ENCODE measurements at regions not wholly inside any gene's neighbourhood (a gene's known extent, or its start where the extent isn't known, plus 50 kb on each side); places are given as distances from the start of the nearest gene placed in this dataset.

DNA sequence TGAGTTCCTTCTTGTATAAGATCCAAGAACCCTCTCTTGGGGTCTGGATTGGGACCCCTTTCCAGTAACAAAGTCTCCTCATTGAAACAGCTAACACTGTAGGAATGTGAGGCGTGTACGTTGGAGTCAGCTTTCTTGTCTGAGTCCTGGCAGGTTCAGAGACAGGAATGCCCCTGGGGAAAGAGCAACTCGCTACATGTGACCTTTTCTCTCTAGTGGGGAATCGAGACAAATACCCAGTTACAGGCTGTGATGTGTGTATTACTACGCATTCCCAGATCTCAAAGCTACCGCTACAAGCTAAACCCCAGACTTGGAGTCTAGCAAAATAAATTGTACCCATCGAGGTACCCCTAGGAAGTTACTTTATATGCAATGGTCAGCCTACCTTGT, 85.6 kb upstream of the FRMD4A start:
- WGBS (ENCODE audit: insufficient coverage), result 93% methylated on average over 7 of the region's 7 CpGs
- Histone ChIP-seq H3K27ac (ENCODE audit: low read length) (no peak overlapping the region), H3K4me3 (ENCODE audit: low read length) (no peak overlapping the region), H3K4me1 (ENCODE audit: control insufficient read depth, insufficient read depth, low read length) (no peaks in the 10 kb centered on the region), H3K27me3 (ENCODE audit: control insufficient read depth, insufficient read depth, low read length) (peaks cover 8% of the 10 kb centered on the region), H3K9me3 (ENCODE audit: control insufficient read depth, insufficient read depth, low read length) (no peaks in the 10 kb centered on the region), H3K36me3 (ENCODE audit: control insufficient read depth, insufficient read depth, low read length) (no peaks in the 10 kb centered on the region)
- intact Hi-C loops (cut with micrococcal nuclease), result no loop called here
- ATAC-seq (no peak), DNase-seq (no peak)
- no peak overlapping the region for H3K27ac Mint-ChIP-seq
- no peak overlapping the region for H3K4me3 Mint-ChIP-seq
- no peaks in the 10 kb centered on the region for H3K9me3 Mint-ChIP-seq
- H3K27me3 Mint-ChIP-seq (ENCODE audit: low read depth in 2 of 2), result peaks cover 18 to 54% of the 10 kb centered on the region in 2 donors
- no peaks in the 10 kb centered on the region for H3K4me1 Mint-ChIP-seq
- H3K36me3 Mint-ChIP-seq, result no peaks in the 10 kb centered on the region
- TF ChIP-seq, protein P1, sequence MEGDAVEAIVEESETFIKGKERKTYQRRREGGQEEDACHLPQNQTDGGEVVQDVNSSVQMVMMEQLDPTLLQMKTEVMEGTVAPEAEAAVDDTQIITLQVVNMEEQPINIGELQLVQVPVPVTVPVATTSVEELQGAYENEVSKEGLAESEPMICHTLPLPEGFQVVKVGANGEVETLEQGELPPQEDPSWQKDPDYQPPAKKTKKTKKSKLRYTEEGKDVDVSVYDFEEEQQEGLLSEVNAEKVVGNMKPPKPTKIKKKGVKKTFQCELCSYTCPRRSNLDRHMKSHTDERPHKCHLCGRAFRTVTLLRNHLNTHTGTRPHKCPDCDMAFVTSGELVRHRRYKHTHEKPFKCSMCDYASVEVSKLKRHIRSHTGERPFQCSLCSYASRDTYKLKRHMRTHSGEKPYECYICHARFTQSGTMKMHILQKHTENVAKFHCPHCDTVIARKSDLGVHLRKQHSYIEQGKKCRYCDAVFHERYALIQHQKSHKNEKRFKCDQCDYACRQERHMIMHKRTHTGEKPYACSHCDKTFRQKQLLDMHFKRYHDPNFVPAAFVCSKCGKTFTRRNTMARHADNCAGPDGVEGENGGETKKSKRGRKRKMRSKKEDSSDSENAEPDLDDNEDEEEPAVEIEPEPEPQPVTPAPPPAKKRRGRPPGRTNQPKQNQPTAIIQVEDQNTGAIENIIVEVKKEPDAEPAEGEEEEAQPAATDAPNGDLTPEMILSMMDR (IDR thresholded peaks at IDR 0.05), result no peak

DNA sequence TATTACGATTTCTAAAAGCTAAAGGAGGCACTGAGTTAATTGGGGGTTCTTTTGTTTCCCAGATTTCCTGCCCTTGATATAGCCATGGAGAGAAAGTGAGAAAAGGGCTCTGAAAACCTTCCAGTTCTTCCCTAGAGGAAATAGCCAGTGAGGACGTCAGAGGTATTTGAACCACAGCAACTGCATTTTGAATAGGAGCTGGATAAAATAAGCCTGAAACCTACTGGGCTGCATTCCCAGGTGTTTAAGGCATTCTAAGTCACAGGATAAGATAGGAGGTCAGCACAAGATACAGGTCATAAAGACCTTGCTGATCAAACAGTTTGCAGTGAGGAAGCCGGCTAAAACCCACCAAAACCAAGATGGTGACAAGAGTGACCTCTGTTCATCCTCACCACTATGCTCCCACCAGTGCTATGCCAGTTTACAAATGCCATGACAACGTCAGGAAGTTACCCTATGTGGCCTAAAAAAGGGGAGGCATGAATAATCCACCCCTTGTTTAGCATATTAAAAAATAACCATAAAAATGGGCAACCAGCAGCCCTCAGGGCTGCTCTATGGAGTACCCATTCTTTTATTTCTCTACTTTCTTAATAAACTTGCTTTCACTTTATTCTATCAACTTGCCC, 85.1 kb upstream of the FRMD4A start:
- no peak overlapping the region for H3K4me3 ChIP-seq (ENCODE audit: low read length)
- H3K27me3 ChIP-seq (ENCODE audit: control insufficient read depth, insufficient read depth, low read length), result peaks cover 8% of the 10 kb centered on the region
- DNase-seq (no peak), ATAC-seq (no peak)
- Mint-ChIP-seq H3K27ac (no peak overlapping the region), H3K27me3 (ENCODE audit: low read depth in 2 of 2) (peaks cover 18 to 53% of the 10 kb centered on the region in 2 donors), H3K4me3 (no peak overlapping the region), H3K9me3 (peaks cover 2 to 3% of the 10 kb centered on the region in 2 donors), H3K4me1 (peaks cover 0 to 4% of the 10 kb centered on the region in 2 donors), H3K36me3 (no peaks in the 10 kb centered on the region)
- no peaks in the 10 kb centered on the region for H3K4me1 ChIP-seq (ENCODE audit: control insufficient read depth, insufficient read depth, low read length)
- no peaks in the 10 kb centered on the region for H3K9me3 ChIP-seq (ENCODE audit: control insufficient read depth, insufficient read depth, low read length)
- no peaks in the 10 kb centered on the region for H3K36me3 ChIP-seq (ENCODE audit: control insufficient read depth, insufficient read depth, low read length)
- H3K27ac ChIP-seq (ENCODE audit: low read length), result no peak overlapping the region
- TF ChIP-seq, protein P1 (IDR thresholded peaks at IDR 0.05), result no peak
- WGBS (ENCODE audit: insufficient coverage), result 71% methylated on average over 4 of the region's 4 CpGs
- intact Hi-C loops (cut with micrococcal nuclease), result no loop called here

DNA sequence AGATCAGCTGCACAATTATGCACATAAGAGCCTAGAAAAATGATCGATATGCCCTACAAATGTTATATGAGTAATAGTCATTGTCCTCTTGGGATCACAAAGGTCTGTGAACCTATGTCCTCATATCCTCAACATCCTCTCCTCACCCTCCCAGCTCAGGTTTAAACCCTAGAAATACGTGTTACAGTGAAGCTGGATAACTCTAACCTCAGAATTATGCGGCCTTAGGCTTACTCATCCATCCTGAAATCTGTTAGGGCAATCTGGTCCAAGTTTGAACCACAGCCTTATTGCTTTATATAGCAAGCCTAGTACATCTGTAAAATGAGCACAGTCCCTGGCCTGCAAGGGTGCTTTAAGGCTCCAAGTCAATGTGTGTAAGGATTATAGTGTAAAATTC, 84.2 kb upstream of the FRMD4A start:
- DNase-seq, result no peak
- peaks cover 8% of the 10 kb centered on the region for H3K27me3 ChIP-seq (ENCODE audit: control insufficient read depth, insufficient read depth, low read length)
- H3K4me3 ChIP-seq (ENCODE audit: low read length), result no peak overlapping the region
- Mint-ChIP-seq H3K4me1 (peaks cover 6 to 13% of the 10 kb centered on the region in 2 donors), H3K4me3 (no peak overlapping the region), H3K27me3 (ENCODE audit: low read depth in 2 of 2) (peaks cover 16 to 47% of the 10 kb centered on the region in 2 donors), H3K9me3 (peaks cover 4 to 5% of the 10 kb centered on the region in 2 donors), H3K27ac (no peak overlapping the region), H3K36me3 (no peaks in the 10 kb centered on the region)
- no peak for ATAC-seq
- H3K4me1 ChIP-seq (ENCODE audit: control insufficient read depth, insufficient read depth, low read length), result peaks cover 4% of the 10 kb centered on the region
- H3K27ac ChIP-seq (ENCODE audit: low read length), result no peak overlapping the region
- 82% methylated on average over 3 of the region's 3 CpGs for WGBS (ENCODE audit: insufficient coverage)
- TF ChIP-seq, protein P1 (IDR thresholded peaks at IDR 0.05), result no peak
- H3K36me3 ChIP-seq (ENCODE audit: control insufficient read depth, insufficient read depth, low read length), result no peaks in the 10 kb centered on the region
- no peaks in the 10 kb centered on the region for H3K9me3 ChIP-seq (ENCODE audit: control insufficient read depth, insufficient read depth, low read length)
- intact Hi-C loops (cut with micrococcal nuclease), result no loop called here

DNA sequence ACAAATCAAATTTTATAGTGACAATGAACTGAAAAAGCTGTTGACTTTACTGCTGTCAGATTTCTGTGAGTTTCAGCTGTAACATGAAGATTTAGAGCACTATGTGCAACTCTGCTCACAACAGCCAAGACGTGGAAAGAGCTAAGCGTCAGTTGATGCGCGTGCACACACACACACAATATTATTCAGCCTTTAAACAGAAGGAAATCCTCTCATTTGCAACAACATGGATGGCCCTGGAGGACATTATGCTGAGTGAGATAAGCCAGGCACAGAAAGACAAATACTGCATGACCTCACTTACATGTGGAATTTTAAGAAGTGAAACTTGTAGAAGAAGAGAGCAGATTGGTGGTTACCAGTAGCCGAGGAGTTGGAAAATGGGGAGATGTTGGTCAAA, 82.8 kb upstream of the FRMD4A start:
- H3K4me1 ChIP-seq (ENCODE audit: control insufficient read depth, insufficient read depth, low read length), result peaks cover 4% of the 10 kb centered on the region
- no peaks in the 10 kb centered on the region for H3K9me3 ChIP-seq (ENCODE audit: control insufficient read depth, insufficient read depth, low read length)
- Mint-ChIP-seq H3K27me3 (ENCODE audit: low read depth in 2 of 2) (peaks cover 16 to 47% of the 10 kb centered on the region in 2 donors), H3K4me1 (peaks cover 13 to 18% of the 10 kb centered on the region in 2 donors), H3K36me3 (no peaks in the 10 kb centered on the region), H3K4me3 (no peak overlapping the region), H3K9me3 (peaks cover 8 to 9% of the 10 kb centered on the region in 2 donors), H3K27ac (no peak overlapping the region)
- H3K4me3 ChIP-seq (ENCODE audit: low read length), result no peak overlapping the region
- ATAC-seq (no peak), DNase-seq (no peak)
- H3K27ac ChIP-seq (ENCODE audit: low read length), result no peak overlapping the region
- WGBS (ENCODE audit: insufficient coverage), result 90% methylated on average over 5 of the region's 5 CpGs
- H3K36me3 ChIP-seq (ENCODE audit: control insufficient read depth, insufficient read depth, low read length), result no peaks in the 10 kb centered on the region
- intact Hi-C loops (cut with micrococcal nuclease), result no loop called here
- H3K27me3 ChIP-seq (ENCODE audit: control insufficient read depth, insufficient read depth, low read length), result peaks cover 8% of the 10 kb centered on the region
- TF ChIP-seq, protein P1 (IDR thresholded peaks at IDR 0.05), result no peak
